HepG2 (cell line): ENCODE measurements at regions not wholly inside any gene's neighbourhood (a gene's known extent, or its start where the extent isn't known, plus 50 kb on each side); places are given as distances from the start of the nearest gene placed in this dataset.

Experiments used
- BHLHE40 ChIP-seq: IDR thresholded peaks from 2 replicates; pipeline ENCODE4 v1.6.1; 2011; ENCODE audit warnings: low read length, improper control_type of control experiment
- CTCF ChIP-seq: sonication (generic); formaldehyde crosslinking; IDR thresholded peaks from 2 replicates; pipeline ENCODE4 v1.5.0; 2020; ENCODE audit warnings: mild to moderate bottlenecking, missing genetic modification reagents, moderate library complexity
- EP300 ChIP-seq, 3 experiments: sonication (generic) in 1 of 3; formaldehyde crosslinking in 1 of 3; IDR thresholded peaks; 2 replicates each; pipeline versions ENCODE4 v1.5.1 to v1.6.1; 2011 to 2020; ENCODE audit warnings: low read depth in 2 of 3, low read length in 2 of 3, borderline replicate concordance in 1 of 3, improper control_type of control experiment in 1 of 3, mild to moderate bottlenecking in 1 of 3, missing genetic modification reagents in 1 of 3, moderate library complexity in 1 of 3
- EZH2 ChIP-seq: conservative IDR thresholded peaks from 2 replicates; pipeline ENCODE4 v1.6.1; 2012; ENCODE audit warnings: mild to moderate bottlenecking, low read depth, low read length, moderate library complexity
- IRF1 ChIP-seq: sonication (generic); formaldehyde crosslinking; IDR thresholded peaks from 2 replicates; pipeline ENCODE4 v1.4.0; 2020; ENCODE audit warnings: low read depth, mild to moderate bottlenecking, missing genetic modification reagents
- MXI1 ChIP-seq: IDR thresholded peaks from 3 replicates; pipeline ENCODE4 v1.6.1; 2012; ENCODE audit warnings: low read depth, low read length, inconsistent platforms, borderline replicate concordance
- TBP ChIP-seq: sonication (generic); formaldehyde crosslinking; IDR thresholded peaks from 2 replicates; pipeline ENCODE4 v1.5.0; 2020; ENCODE audit warnings: missing genetic modification reagents
- ZNF263 ChIP-seq: sonication (generic); formaldehyde crosslinking; IDR thresholded peaks from 2 replicates; pipeline ENCODE4 v1.4.0; 2020; ENCODE audit warnings: missing genetic modification reagents

- TF ChIP-seq TBP (CRISPR knock-in tag), result no peak
- no peak for TF ChIP-seq IRF1 (CRISPR knock-in tag)
- TF ChIP-seq MXI1, result no peak
- no peak for TF ChIP-seq CTCF (CRISPR knock-in tag)
- TF ChIP-seq EZH2, result no peak
- TF ChIP-seq BHLHE40, result no peak
- no peak for TF ChIP-seq ZNF263 (CRISPR knock-in tag)
- no peak for TF ChIP-seq EP300 (IDR thresholded peaks at IDR 0.05; ENCODE audit: low read depth in 2 of 2, low read length in 2 of 2)
- TF ChIP-seq EP300 (CRISPR knock-in tag; IDR thresholded peaks at IDR 0.05; ENCODE audit: borderline replicate concordance), result no peak
These were observed 167.6 kb upstream of the DDX18 start for GRCh38 chr2:117646872-117647271.
